NCI-H82 treated with DMSO at 0.1 percent for 48 hours (cell line): ENCODE measurements at regions not wholly inside any gene's neighbourhood (a gene's known extent, or its start where the extent isn't known, plus 50 kb on each side); places are given as distances from the start of the nearest gene placed in this dataset.
"Not testable (repeated sequence)": the region's sequence is repeated elsewhere in the genome, so short reads cannot be mapped to it uniquely, and the experiment has no call there.

Source experiments
- DNase-seq: peaks from one replicate; lab custom pipeline; 2025; ENCODE audit not compliant: unreplicated experiment; lab: John Stamatoyannopoulos, UW

DNA sequence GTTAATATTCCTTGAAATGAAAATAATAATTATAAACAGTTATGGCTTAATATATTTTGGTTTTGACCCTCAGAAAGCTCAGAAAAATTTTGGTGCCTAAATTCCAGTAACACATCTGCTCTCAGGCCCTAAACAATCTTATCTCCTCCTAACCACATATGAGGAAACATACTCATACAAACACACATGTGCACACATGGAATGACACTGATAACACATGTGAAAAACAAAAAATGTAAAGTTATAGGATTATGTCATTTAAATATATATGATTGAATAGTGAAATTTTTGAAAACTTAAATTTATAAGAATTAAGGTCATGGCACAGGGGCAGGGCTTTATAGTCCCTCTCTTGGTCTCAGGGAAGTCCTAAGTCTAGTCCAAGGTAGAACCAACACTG is 127.2 kb upstream of the TRPC7 start:
- no peak for DNase-seq

DNA sequence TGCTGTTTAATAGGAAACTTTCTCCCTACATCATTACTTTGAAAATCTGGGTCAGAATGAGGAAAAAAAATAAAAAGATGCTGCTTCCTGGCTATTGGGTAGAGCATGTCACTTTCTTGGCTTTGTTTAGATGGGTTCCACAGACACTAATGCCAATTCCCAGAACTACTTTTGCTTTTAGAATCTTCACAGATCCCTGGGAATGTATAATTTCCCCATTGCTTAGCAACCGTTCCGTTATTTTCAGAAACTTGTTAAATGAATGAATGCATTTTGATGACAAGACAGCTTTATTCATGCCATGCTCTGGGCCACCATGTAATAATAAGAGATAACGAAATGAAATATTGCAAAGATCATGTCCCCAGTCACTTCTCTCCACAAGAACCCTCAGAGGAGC is 126.5 kb upstream of the TRPC7 start:
- no peak for DNase-seq

DNA sequence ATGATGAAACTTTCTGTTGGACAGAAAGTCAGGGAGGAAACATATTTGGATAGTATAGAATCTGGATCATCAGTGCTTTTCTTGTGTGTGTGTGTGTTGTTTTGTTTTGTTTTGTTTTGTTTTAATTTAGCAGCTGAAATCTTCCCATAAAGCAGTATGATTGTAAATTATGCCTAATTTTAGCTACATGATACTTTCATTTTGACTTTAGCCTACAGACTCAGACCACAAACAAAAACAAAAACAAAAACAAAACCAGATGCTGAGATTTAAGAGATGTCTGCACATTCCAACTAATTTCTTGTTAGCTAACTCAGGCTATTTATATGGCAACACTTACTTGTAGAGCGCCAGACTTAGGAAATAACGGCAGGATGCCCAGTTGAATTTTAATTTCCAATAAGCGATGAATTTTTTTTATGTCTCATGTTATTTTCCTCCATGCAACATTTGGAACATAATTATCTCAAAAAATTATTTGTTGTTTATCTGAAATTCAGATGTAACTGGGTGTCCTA is 119.5 kb upstream of the TRPC7 start:
- DNase-seq: no peak

DNA sequence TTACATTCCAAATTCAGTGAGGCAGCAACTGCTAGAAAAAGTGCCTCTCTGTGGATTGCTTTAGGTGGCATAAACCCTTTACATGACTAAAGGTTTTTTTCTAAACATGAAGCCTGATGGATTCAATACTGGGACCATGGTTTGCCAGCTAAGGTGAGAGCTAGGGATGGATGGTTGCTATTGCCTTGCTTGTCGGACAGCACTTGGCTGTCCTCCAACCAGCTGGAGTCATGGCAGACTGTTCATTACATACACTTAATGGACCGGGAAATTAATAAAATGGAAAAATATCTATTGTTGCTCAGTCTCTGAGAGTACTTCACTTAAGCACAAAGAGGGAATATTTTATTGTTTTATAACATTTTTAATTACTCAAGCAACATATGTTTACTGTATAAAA is 116.9 kb upstream of the TRPC7 start:
- DNase-seq: no peak

DNA sequence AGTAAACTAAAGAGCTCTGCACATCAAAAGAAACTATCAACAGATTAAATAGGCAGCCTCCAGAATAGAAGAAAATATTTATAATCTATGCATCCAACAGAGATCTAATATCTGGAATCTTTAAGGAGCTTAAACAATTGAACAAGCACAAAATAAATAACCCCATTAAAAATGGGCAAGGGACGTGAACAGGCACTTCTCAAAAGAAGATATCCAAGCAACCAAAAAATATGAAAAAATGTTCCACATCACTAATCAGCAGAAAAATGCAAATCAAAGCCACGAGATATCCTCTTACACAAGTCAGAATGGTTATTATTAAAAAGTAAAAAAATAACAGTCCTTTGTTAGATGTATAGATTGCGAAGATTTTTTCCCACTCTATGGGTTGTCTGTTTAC is 109.1 kb upstream of the TRPC7 start:
- DNase-seq: no peak

DNA sequence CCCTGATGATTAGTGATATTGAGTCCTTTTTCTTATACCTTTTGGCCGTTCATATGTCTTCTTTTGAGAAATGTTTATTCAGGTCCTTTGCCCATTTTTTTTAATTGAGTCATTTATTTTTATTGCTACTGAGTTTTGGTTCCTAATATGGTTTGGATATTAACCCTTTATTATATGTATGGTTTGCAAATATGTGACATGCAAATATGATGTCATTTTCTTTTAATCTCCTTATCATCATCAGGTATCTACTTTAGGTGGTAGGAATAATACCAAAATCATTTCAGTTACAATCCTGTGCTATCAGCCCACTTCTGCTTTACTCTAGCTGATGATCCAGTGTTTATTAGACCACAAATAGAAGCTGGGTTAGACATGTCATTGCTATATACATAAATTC is 102.3 kb upstream of the TRPC7 start:
- no peak for DNase-seq

DNA sequence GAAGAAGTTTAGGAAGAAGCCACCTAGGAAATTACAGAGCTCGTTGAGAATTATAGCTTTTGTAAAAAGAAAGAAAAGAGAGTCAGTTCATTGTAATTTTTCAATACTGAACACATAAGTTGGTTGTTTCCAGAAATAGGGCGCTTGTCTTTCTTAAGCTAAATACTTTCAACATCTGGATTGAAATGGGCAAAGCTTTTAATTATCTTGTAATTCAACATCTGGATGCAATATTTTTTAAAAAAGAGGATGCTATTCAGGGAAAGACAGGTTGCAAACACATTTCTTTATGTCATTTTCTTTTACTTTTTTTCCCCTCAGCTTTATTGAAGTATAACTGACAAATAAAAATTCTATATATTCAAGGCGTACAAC is 100.7 kb upstream of the TRPC7 start:
- DNase-seq: no peak

DNA sequence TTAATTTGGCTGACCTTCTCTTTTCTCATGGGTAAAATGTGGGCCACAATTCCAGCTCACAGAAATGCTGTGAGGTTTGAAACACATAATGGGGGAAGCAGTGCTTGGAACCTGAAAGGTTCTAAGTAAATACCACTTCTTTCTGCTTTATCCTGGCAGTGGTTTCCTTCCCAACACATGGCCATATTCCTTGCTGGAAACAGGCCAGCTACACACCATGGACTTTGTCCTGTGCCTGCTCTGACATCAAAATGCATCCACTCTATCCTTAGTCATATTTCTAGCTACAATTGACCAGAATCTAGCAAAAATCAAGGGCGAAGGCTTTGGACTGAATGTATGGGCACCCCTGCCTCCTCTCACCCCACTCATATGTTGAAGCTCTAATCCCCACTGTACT is 93.1 kb upstream of the TRPC7 start:
- no peak for DNase-seq

DNA sequence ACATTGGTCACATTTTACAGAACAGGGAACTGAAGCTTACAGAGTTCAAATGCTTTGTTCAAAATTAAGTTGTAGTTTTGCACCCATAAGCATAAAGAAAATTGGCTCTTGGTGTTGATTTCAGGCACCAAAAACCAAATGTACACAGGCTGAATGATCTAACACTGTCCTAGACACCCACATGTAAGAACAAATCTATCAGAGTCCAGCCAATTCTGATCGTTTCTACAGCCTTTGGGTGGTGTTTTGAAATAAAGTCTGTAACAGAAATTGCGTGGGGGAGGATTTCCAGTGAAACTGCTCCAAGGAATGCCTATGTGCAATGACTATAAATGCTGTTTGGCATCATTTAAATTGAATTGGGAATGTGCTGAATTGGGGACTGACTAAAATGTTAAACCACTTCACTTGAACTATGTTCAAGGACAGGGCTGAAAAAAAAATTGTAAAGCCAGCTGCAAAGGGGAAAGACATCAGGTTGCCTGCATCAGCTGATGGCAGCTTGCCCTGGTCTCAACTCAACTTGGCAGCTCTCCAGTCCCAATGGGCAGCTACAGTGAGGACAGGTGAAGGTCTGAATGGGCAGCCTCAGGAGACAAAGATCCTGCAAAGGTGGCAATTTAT is 92.2 kb upstream of the TRPC7 start:
- no peak for DNase-seq

DNA sequence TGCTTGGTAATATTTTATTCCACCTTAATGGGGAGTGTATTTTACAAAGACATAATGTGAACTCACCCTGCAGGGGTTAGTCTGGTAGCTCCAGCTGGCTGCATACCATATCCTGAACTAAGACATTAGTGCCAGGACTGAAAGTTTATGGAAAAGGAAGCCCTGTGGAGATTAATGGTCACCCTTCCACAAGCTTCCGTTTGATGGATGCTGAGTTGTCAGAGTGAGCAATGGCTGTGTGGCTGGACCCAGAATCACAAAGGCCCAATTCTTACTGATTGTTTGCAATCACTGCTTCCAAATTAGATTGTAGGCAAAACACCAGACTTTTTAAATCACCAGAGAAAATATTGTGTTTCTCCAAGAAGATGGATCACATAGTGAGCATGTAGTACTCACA is 90.1 kb upstream of the TRPC7 start:
- DNase-seq: no peak

DNA sequence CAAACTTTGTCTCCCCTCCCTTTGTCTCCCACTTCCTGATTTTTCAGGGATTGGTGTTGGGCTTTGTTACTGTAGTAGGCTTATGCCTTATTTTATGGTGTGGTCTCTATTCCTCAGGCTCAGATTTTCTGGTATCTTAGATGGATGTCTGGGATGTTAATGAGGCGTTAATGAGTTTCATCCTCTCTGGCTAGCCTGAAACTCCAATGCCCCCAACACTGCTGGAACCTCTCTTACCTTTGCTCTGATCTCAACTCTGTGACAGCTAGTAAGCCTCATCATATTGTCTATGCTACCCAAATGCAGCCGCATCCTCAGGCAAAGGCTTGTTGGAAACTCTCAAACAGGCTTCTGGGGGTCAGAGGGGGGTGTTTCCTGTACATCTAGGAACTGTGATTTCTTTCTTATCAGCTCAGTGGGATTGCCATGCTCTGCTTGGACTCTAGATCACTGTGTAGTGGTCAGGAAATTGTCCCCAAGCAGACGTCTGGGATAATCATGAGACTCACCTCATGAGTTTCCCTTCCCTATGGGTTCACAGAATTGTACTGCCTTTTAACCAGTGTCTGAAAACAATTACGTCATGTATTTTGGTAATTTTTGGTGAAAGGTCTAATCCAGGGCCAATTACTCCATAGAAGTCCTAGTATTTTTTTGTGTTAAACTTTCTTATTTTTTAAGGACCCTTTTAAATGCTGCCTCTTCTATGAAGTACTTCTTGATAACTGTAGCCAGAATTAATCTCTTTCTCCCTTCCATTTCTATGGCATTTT is 88.8 kb upstream of the TRPC7 start:
- no peak for DNase-seq

DNA sequence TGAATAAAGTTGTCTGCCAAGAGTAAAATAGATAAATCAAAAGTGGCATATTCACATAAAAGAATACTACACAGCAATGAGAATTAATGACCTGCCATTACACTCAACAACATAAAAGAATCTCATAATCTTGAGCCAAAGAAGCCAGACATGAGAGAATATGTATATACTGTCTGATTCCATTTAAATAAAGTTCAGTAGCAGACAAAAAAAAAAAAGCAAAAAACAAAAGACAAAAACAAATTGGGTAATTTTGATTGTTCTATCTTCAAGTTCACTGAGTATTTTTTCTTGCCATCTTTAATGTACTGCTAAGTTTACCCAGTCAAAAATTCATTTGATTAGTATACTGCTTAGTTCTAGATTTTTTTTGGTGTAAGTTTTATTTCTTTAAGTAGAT is 87.9 kb upstream of the TRPC7 start:
- DNase-seq: no peak

DNA sequence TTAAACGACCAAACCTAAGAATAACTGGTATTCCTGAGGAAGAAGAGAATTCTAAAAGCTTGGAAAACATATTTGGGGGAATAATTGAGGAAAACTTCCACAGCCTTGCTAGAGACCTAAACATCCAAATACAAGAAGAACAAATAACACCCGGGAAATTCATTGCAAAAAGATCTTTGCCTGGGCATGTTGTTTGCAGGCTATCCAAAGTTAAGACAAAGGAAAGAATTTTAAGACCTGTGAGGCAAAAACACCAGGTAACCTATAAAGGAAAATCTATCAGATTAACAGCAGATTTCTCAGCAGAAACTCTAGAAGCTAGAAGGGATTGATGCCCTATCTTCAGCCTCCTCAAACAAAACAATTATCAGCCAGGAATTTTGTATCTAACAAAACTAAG is 82.2 kb upstream of the TRPC7 start:
- DNase-seq: not testable (repeated sequence)

DNA sequence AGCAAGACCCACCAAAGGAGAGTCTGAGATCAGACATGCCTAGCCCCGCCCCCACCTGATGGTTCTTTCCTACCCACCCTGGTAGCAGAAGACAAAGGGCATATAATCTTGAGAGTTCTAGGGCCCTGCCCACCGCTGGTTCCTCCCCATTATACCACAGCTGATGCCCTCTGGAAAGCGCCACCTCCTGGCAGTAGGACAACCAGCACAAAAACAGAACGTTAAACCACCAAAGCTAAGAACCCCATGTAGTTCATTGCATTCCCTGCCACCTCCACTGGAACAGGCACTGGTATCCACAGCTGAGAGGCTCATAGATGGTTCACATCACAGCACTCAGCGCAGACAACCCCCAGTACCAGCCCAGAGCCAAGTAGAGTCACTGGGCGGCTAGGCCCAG is 81.2 kb upstream of the TRPC7 start:
- no peak for DNase-seq

DNA sequence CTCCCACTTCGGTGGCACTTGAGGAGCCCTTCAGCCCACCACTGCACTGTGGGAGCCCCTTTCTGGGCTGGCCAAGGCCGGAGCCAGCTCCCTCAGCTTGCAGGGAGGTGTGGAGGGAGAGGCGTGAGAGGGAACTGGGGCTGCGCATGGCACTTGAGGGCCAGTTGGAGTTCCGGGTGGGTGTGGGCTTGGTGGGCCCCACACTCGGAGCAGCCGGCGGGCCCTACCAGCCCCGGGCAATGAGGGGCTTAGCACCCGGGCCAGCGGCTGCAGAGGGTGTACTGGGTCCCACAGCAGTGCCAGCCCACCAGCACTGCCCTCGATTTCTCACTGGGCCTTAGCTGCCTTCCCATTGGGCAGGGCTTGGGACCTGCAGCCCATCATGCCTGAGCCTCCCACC is 78.8 kb upstream of the TRPC7 start:
- not testable (repeated sequence) for DNase-seq

DNA sequence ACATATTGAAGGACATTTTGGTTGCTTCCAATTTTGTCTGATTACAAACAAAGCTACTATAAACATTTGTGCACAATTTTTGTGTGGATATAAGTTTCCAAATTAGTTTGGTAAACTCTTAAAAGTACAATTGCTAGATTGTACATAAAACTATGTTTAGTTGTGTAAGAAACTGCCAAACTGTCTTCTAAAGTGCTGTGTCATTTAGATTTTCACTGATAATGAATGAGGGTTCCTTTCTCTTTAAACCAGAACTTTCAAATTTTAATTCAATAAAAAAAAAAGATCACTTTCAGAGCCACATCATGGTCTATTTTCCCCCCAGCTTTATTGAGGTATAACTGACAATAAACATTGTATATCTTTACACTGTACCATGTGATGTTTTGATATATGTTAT is 74.0 kb upstream of the TRPC7 start:
- no peak for DNase-seq

DNA sequence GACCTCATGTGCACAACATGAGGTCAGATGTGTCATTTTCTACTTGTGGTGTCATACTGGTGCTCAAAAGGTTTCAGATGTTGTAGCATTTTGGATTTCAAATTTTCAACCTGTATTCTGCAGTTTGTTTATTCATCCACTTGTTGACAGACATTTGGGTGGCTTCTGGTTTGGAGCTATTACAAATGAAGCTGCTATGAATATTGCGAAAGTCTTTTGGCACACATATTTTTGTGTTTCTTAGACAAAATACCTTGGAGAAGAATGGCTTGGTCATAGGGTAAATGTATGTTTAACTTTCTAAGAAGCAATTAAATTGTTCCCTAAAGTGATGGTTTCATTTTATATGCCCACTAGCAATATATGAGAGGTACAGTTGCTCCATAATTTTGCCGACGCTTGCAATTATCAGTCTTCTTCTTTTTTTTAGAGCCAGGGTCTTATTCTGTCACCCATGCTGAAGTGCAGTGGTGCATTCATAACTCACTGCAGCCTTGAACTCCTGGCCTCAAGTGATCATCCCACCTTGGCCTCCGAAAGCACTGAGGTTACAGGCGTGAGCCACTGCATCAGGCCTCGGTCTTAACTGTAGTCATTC is 70.7 kb upstream of the TRPC7 start:
- no peak for DNase-seq

DNA sequence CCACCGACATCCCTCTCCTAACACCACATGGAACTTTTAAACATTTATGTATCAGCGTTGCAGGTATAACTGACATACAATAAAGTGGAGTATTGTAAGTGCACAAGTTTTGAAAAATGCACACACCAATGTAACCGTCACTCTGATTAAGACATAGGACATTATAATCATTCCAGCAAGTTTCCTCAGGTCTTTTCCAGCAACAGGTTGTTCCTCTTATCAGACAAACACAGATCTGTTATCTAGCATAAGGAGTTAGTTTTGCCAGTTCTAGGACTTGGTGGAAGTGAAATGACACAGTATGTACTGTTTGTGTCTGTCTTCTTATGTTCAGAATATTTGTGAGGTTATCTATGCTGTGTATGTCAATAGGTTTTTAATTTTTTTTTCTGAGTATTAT is 69.5 kb upstream of the TRPC7 start:
- no peak for DNase-seq

DNA sequence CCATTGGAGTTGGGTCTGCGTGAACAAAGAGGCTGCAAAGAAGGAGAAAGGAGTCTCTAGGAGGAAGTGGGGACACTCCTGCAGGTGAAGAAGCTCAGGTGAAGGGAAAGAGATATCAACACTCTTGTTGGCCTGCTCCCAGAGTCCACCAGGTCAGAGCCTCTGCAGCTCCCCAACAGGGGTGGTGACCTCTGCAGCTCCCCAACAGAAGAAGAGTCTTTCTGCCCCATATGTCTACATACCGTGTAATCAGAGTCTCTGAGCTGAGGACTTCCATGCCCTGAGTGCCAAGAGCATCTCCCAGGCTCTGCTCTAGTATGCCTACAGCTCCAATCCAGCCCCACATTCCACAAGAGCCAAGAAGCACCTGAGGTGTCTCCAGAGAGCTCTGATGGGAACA is 67.4 kb upstream of the TRPC7 start:
- no peak for DNase-seq

DNA sequence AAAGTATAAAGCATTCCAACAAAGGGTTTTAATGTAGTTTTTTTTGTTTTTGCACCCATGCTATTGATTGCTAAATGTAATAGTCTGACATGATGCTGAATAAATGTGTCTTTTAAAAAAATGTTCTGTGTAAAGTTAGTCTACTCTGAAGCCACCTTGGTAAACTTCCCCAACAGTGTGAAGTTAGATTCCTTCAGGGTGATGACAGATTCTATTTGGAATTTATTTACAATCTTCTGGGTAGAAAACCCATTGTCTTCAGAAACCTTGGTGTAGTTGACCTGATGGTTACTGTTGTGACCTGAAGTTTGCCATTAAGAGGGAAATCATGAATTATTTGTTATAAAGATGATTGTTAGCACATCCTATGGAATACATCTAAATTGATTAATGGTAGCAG is 64.7 kb upstream of the TRPC7 start:
- DNase-seq: no peak

DNA sequence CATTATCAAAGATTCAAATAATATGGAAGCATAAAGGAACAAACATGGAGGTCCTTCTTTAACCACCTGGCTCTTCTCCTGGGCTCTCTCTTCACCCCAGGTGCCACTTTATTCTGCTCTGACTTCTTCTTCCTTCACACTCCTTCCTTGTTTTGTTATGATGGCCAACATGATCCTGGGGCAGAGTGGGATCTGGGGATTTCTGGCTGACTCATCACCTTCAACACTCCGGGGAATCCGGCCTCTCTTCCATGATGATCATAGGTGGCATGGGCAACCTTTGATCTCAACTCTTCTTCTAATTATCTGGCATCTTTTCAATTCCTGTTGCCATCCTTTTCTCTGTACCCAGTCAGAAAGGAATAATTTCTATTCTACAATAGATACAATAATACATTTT is 62.1 kb upstream of the TRPC7 start:
- DNase-seq: no peak

DNA sequence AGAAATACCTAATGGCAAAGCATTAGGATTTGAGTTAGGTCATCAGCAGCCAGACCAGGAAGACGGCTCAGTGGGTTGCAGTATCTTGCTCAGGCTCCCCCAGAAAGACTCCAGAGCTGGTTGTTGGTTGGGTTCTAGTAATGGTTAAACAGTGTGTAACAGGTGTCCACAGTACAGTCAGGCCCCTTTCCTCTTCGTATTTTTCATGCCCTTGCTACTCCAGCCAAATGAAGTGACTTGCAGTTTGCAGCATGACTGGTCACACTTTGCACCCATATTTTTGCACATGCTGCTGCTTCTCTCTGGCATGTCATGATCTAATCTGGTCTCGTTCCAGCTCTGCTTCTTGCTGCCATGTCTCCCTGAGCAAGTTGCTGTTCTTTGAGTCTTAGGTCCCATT is 60.6 kb upstream of the TRPC7 start:
- DNase-seq: no peak
